ENCODE measurements at regions not wholly inside any gene's neighbourhood (a gene's known extent, or its start where the extent isn't known, plus 50 kb on each side); places are given as distances from the start of the nearest gene placed in this dataset.

GRCh38 chr13:103935117-103935516 lies 868.9 kb upstream of the SLC10A2 start:
- intact Hi-C loops (cut with micrococcal nuclease; ENCODE audit: unreplicated experiment) = no loop called here

GRCh38 chr13:103931885-103932284 lies 865.7 kb upstream of the SLC10A2 start:
- intact Hi-C loops (cut with micrococcal nuclease; ENCODE audit: unreplicated experiment) = no loop called here
- POLR2A ChIA-PET = interaction anchor here (0.6 kb wide), 1 partner anchor 295 kb away, joined by 5 read pairs; no protein-coding TSS in a partner anchor
- Histone ChIP-seq H3K4me1 (ENCODE audit: insufficient read depth, low read length, poor library complexity, severe bottlenecking) (no peaks in the 10 kb centered on the region), H3K4me3 (ENCODE audit: low read depth, low read length, poor library complexity, severe bottlenecking) (no peak overlapping the region), H3K4me2 (ENCODE audit: low read length) (no peak overlapping the region), H4K20me1 (ENCODE audit: insufficient read depth, low read length) (no peaks in the 10 kb centered on the region), H3K9me2 (ENCODE audit: insufficient read depth, low read length) (no peaks in the 10 kb centered on the region), H3K79me2 (ENCODE audit: insufficient read depth, low read depth, low read length) (no peaks in the 10 kb centered on the region), H3K36me3 (ENCODE audit: insufficient read depth, low read length) (no peaks in the 10 kb centered on the region), H3K9me3 (ENCODE audit: low read length) (no peaks in the 10 kb centered on the region), H2AFZ (ENCODE audit: low read length) (no peak overlapping the region), H3K27ac (ENCODE audit: low read depth, low read length, poor library complexity, severe bottlenecking) (no peak overlapping the region)
- CTCF ChIA-PET (ENCODE audit: unreplicated experiment) = no interaction called here
- TF ChIP-seq CTCF (conservative IDR thresholded peaks at IDR 0.05; ENCODE audit: low read length) (no peak), EZH2phosphoT487 (IDR thresholded peaks at IDR 0.05; ENCODE audit: borderline replicate concordance, low read depth, low read length) (no peak)
- BruUV-seq (replicated peaks) = no TSS peak
- no peak for DNase-seq (ENCODE audit: low spot score)

More at GRCh38 chr13:103935117-103935516, 868.9 kb upstream of the SLC10A2 start:
- no peaks in the 10 kb centered on the region for H3K4me1 ChIP-seq (ENCODE audit: insufficient read depth, low read length, poor library complexity, severe bottlenecking)
- no peaks in the 10 kb centered on the region for H3K9me3 ChIP-seq (ENCODE audit: low read length)
- TF ChIP-seq CTCF (conservative IDR thresholded peaks at IDR 0.05; ENCODE audit: low read length) = no peak
- TF ChIP-seq EZH2phosphoT487 (IDR thresholded peaks at IDR 0.05; ENCODE audit: borderline replicate concordance, low read depth, low read length) = no peak
- H3K9me2 ChIP-seq (ENCODE audit: insufficient read depth, low read length) = no peaks in the 10 kb centered on the region
- no peaks in the 10 kb centered on the region for H4K20me1 ChIP-seq (ENCODE audit: insufficient read depth, low read length)
- ChIA-PET POLR2A (interaction anchor here (0.6 kb wide), 1 partner anchor 829 kb away, joined by 7 read pairs; no protein-coding TSS in a partner anchor), CTCF (ENCODE audit: unreplicated experiment) (no interaction called here)
- BruUV-seq (replicated peaks) = no TSS peak
- H2AFZ ChIP-seq (ENCODE audit: low read length) = no peak overlapping the region
- H3K27ac ChIP-seq (ENCODE audit: low read depth, low read length, poor library complexity, severe bottlenecking) = no peak overlapping the region
- H3K4me2 ChIP-seq (ENCODE audit: low read length) = no peak overlapping the region
- no peaks in the 10 kb centered on the region for H3K36me3 ChIP-seq (ENCODE audit: insufficient read depth, low read length)
- DNase-seq (ENCODE audit: low spot score) = no peak
- no peak overlapping the region for H3K4me3 ChIP-seq (ENCODE audit: low read depth, low read length, poor library complexity, severe bottlenecking)
- no peaks in the 10 kb centered on the region for H3K79me2 ChIP-seq (ENCODE audit: insufficient read depth, low read depth, low read length)

GRCh38 chr13:103931331-103931845 lies 865.2 kb upstream of the SLC10A2 start:
- intact Hi-C loops (cut with micrococcal nuclease; ENCODE audit: unreplicated experiment) = no loop called here
- Histone ChIP-seq H3K4me2 (ENCODE audit: low read length) (no peak overlapping the region), H3K4me1 (ENCODE audit: insufficient read depth, low read length, poor library complexity, severe bottlenecking) (no peaks in the 10 kb centered on the region), H2AFZ (ENCODE audit: low read length) (no peak overlapping the region), H3K9me2 (ENCODE audit: insufficient read depth, low read length) (no peaks in the 10 kb centered on the region), H3K27ac (ENCODE audit: low read depth, low read length, poor library complexity, severe bottlenecking) (no peak overlapping the region), H3K9me3 (ENCODE audit: low read length) (no peaks in the 10 kb centered on the region), H3K4me3 (ENCODE audit: low read depth, low read length, poor library complexity, severe bottlenecking) (no peak overlapping the region), H3K79me2 (ENCODE audit: insufficient read depth, low read depth, low read length) (no peaks in the 10 kb centered on the region), H3K36me3 (ENCODE audit: insufficient read depth, low read length) (no peaks in the 10 kb centered on the region), H4K20me1 (ENCODE audit: insufficient read depth, low read length) (no peaks in the 10 kb centered on the region)
- TF ChIP-seq CTCF (conservative IDR thresholded peaks at IDR 0.05; ENCODE audit: low read length) = no peak
- TF ChIP-seq EZH2phosphoT487 (IDR thresholded peaks at IDR 0.05; ENCODE audit: borderline replicate concordance, low read depth, low read length) = no peak
- no peak for DNase-seq (ENCODE audit: low spot score)
- POLR2A ChIA-PET = interaction anchor here (0.6 to 0.7 kb wide), 2 partner anchors 28 to 1248 kb away, joined by 3 read pairs; no protein-coding TSS in a partner anchor
- BruUV-seq (replicated peaks) = no TSS peak
- CTCF ChIA-PET (ENCODE audit: unreplicated experiment) = no interaction called here

All from OCI-LY7 (cell line).